Right lung (tissue), 2 donors: ENCODE measurements at regions not wholly inside any gene's neighbourhood (a gene's known extent, or its start where the extent isn't known, plus 50 kb on each side); places are given as distances from the start of the nearest gene placed in this dataset.

Experiments used
- DNase-seq, 2 donors: peaks; one replicate each; pipeline ENCODE4 v3.0.0-alpha.2; 2013

- no peak for DNase-seq
These were observed 242.3 kb downstream of the NSG2 start for GRCh38 chr5:174287761-174288160.

DNA sequence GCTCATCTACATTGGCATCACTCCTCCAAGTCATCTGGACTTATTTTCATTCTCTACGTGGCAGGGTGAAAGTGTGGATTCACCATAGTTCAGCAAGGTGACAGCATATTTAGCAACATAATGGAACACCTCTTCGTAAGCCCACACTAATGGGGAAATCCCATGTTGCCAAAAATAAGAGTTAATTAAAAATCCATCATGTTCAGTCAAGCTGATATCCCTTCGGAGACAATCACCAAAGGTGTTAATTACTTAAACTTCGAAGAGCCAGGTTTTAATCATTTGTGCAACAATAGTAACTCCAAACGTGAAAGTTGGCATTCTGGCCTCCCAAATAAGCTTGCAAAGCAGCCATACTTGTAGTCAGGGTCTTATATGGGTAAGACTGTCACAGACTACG lies 242.9 kb downstream of the NSG2 start:
- DNase-seq, result no peak

GRCh38 chr5:174291162-174291561 lies 245.7 kb downstream of the NSG2 start:
- DNase-seq, result no peak

GRCh38 chr5:174292348-174292747 lies 246.8 kb downstream of the NSG2 start:
- no peak for DNase-seq

GRCh38 chr5:174293006-174293405 lies 247.5 kb downstream of the NSG2 start:
- DNase-seq, result no peak

- DNase-seq, result no peak
These were observed 248.0 kb downstream of the NSG2 start for GRCh38 chr5:174293481-174293880.

GRCh38 chr5:174294891-174295620 lies 249.6 kb downstream of the NSG2 start:
- no peak for DNase-seq

- DNase-seq, result no peak
These were observed 250.4 kb downstream of the NSG2 start for GRCh38 chr5:174295702-174296436.

DNA sequence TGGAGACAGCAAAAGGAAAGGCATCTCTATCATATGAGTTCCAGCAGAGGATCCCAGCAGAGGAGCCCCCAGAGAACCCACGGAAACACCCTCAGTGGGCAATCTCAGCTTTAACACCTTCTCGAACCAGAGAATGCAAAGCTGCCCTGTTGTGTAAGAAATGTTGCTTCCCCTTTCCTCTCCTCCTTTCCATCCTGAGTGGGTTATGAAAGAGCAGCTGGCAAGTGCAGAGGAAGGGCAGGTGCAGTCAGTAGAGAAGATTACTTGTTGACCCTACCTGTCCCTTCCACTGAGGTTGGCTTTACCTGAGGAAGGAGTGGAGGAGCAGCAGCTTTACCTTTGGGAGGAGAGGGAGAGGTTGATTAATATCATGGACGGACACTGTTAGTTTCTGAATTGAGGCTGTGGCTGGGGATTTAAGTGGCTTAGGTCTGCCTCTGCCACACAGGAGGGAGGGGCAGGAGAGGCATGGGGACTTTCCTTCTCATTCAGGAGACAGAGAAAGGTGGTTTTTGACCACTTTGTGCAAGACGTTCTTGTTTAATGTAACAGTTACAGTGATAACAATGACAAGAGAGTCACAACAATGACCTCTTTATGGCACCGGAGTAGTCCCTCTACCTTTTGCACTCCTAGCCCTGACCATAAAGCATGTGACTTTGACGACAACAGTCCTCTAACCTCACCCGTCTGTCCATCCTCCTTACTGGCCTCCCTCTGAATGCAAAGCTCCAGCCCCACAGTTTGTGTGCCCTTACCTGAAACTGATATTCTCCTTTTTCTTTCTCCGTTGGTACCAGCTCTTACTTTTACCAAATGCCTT lies 254.8 kb downstream of the NSG2 start:
- no peak for DNase-seq

- DNase-seq, result no peak
These were observed 255.6 kb downstream of the NSG2 start for GRCh38 chr5:174300941-174301761.

GRCh38 chr5:174301848-174302625 lies 256.5 kb downstream of the NSG2 start:
- no peak for DNase-seq

DNA sequence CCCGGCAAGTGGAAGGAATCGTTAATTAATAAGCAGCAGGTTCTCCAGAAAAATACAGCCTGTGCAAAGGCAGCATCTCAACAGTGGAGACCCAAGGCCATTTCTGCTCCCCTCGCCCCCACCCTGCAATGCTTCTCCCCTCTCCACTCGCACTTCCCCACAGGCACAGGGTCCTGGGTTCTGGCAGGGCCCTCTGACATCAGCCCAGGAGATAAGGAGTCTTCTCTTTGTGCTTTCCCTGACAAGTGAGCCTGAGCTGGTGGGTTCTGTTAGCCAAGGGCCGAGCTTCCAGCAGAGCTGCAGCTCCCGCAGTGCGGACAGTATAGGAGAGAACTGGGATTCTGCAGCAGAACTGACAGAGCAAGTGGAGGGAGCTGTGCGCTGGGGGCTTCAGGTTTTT lies 257.5 kb downstream of the NSG2 start:
- DNase-seq, result no peak

GRCh38 chr5:174303437-174304045 lies 258.0 kb downstream of the NSG2 start:
- DNase-seq, result no peak

DNA sequence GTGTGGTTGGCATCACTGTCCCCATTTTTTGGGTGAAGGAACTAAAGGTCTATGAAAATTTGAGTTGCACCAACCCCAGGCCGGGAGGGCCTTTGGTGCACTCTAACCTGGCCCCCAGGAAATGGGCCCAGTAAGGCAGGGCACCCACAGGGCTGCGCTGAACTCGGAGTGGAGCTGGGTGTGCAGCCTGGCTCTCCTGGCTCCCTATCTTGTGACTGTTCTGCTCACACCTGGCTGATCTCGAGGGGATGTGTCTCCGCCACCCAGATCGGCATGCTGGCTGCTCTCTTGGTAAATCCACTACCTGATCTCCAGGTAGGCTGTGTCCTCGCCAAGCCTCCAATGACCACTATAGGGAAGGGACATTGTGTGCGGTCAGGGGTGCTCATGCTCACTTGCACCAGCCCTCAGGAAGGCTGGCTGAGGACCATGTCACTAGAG lies 259.8 kb downstream of the NSG2 start:
- DNase-seq, result no peak

- no peak for DNase-seq
These were observed 261.0 kb downstream of the NSG2 start for GRCh38 chr5:174306345-174307030.

- no peak for DNase-seq
These were observed 261.5 kb downstream of the NSG2 start for GRCh38 chr5:174307031-174307408.

GRCh38 chr5:174307656-174308271 lies 262.3 kb downstream of the NSG2 start:
- DNase-seq, result no peak

DNA sequence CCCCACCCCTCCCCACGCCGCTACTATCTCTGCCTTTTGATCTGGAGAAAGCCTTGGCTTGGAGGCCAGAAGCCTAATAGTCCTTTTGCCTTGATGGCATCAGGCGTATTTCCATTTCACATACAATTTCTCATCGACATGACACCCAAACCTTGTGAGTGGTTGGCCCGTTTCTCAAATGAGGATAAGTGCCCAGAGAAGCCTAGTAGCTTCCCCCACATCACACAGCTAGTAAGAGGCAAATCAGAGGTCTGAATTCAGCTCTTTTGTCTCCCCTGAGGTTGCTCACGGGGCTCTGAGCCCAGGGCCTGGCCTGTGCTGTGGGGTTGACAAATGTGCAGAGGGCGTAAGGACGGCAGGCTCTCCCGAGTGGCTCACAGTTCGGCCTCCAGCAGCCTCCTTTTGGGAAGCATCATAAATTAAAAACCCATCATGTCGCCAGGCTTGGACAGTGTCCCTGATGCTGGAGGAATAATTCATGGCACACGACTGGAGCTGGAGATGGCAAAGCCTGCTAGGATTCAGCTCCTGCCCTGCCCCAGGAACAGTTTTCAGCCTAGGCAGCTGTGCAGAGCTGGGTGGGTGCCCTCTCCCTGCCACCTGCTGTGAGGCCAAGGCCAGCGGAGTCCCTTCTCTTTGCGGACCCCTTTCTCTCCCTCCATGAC lies 263.8 kb downstream of the NSG2 start:
- no peak for DNase-seq

DNA sequence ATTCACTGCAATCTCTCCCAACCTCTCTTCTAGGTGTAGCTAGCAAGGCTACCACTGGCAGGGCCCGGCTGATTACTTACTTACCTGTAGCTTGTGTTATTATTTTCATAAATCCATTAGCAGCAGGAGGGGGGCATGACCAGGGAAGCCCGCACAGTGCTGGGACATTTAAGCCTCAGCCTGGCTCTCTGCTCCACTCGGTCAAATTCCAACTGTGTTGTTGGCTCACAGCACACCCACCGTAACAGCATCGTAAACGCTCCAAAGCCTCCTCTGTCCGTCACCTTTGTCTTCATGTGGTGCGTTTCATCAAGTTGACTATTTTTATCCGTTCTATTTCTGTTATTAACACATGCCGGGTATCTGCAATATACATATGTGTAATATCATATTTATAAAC lies 264.7 kb downstream of the NSG2 start:
- DNase-seq, result no peak
